Ishikawa (cell line): ENCODE measurements at regions not wholly inside any gene's neighbourhood (a gene's known extent, or its start where the extent isn't known, plus 50 kb on each side); places are given as distances from the start of the nearest gene placed in this dataset.

ENCODE experiments used
- CREB1 ChIP-seq: IDR thresholded peaks from 2 replicates; pipeline ENCODE4 v1.6.1; 2012; ENCODE audit warnings: low read depth
- EGR1 ChIP-seq: IDR thresholded peaks from 2 replicates; pipeline ENCODE4 v1.6.1; 2012
- EP300 ChIP-seq: IDR thresholded peaks from 2 replicates; pipeline ENCODE4 v1.6.1; 2012; ENCODE audit warnings: borderline replicate concordance
- FOXM1 ChIP-seq: IDR thresholded peaks from 2 replicates; pipeline ENCODE4 v1.6.1; 2012; ENCODE audit warnings: low read depth, borderline replicate concordance
- MAX ChIP-seq: IDR thresholded peaks from 2 replicates; pipeline ENCODE4 v1.6.1; 2012
- TAF1 ChIP-seq: IDR thresholded peaks from 2 replicates; pipeline ENCODE4 v1.6.1; 2012; ENCODE audit warnings: low read depth, mild to moderate bottlenecking
- TCF12 ChIP-seq: IDR thresholded peaks from 2 replicates; pipeline ENCODE4 v1.6.1; 2012; ENCODE audit warnings: low read depth
- TEAD4 ChIP-seq: IDR thresholded peaks from 2 replicates; pipeline ENCODE4 v1.6.1; 2012
- YY1 ChIP-seq: IDR thresholded peaks from 2 replicates; pipeline ENCODE4 v1.6.1; 2012; ENCODE audit warnings: low read depth

- no peak for TF ChIP-seq MAX
- TF ChIP-seq EP300 = no peak
- TF ChIP-seq FOXM1 = no peak
- no peak for TF ChIP-seq EGR1
- TF ChIP-seq TEAD4 = no peak
- no peak for TF ChIP-seq TAF1
- TF ChIP-seq CREB1 = no peak
- TF ChIP-seq YY1 = no peak
- TF ChIP-seq TCF12 = no peak
Observed at GRCh38 chr10:32169556-32169955, 113.3 kb upstream of the KIF5B start.
